Suprapubic skin (tissue), 3 donors: ENCODE measurements at regions not wholly inside any gene's neighbourhood (a gene's known extent, or its start where the extent isn't known, plus 50 kb on each side); places are given as distances from the start of the nearest gene placed in this dataset.
"Not testable (repeated sequence)": the region's sequence is repeated elsewhere in the genome, so short reads cannot be mapped to it uniquely, and the experiment has no call there.

ENCODE experiments used
- CTCF ChIP-seq, 2 donors: fragments of 200-600 bp in 1 of 2; fragments of 450-650 bp in 1 of 2; sonication (generic) in 1 of 2; IDR thresholded peaks; one replicate each; pipeline ENCODE4 v1.5.1; 2016 to 2019; ENCODE audit warnings: antibody characterized with exemption in 2 of 2, mild to moderate bottlenecking in 1 of 2, moderate library complexity in 1 of 2
- POLR2A ChIP-seq, 2 donors: fragments of 450-650 bp; IDR thresholded peaks; one replicate each; pipeline ENCODE4 v1.6.1; 2017; ENCODE audit warnings: antibody characterized with exemption in 2 of 2, mild to moderate bottlenecking in 2 of 2, moderate library complexity in 2 of 2

GRCh38 chr6:4334158-4334740 lies 198.9 kb upstream of the ECI2 start:
- not testable (repeated sequence) for TF ChIP-seq CTCF, POLR2A (IDR thresholded peaks at IDR 0.05)
